Adipocyte (in vitro differentiated cells): ENCODE measurements at regions not wholly inside any gene's neighbourhood (a gene's known extent, or its start where the extent isn't known, plus 50 kb on each side); places are given as distances from the start of the nearest gene placed in this dataset.

Experiments used
- DNase-seq: peaks from one replicate; pipeline ENCODE4 v3.0.0-alpha.2; 2015; ENCODE audit warnings: low read depth
- H3K27me3 ChIP-seq: replicated peaks from 2 replicates; pipeline ENCODE4 v1.7.0; 2013; ENCODE audit warnings: mild to moderate bottlenecking, low read length, moderate library complexity; ENCODE audit not compliant: control insufficient read depth, insufficient read depth
- H3K36me3 ChIP-seq: 2 replicates; pipeline ENCODE4 v1.7.0; 2013; ENCODE audit warnings: low read length, mild to moderate bottlenecking, moderate library complexity; ENCODE audit not compliant: control insufficient read depth, insufficient read depth, severe bottlenecking
- H3K4me1 ChIP-seq: 2 replicates; pipeline ENCODE4 v1.7.0; 2013; ENCODE audit warnings: mild to moderate bottlenecking, low read length, moderate library complexity; ENCODE audit not compliant: control insufficient read depth, insufficient read depth
- H3K4me3 ChIP-seq: 2 replicates; pipeline ENCODE4 v1.7.0; 2013; ENCODE audit warnings: mild to moderate bottlenecking, low read length, moderate library complexity
- H3K9ac ChIP-seq: 2 replicates; pipeline ENCODE4 v1.7.0; 2013; ENCODE audit warnings: mild to moderate bottlenecking, low read length, moderate library complexity
- H3K9me3 ChIP-seq: 2 replicates; pipeline ENCODE4 v1.7.0; 2013; ENCODE audit warnings: mild to moderate bottlenecking, low read length, moderate library complexity; ENCODE audit not compliant: control insufficient read depth

DNA sequence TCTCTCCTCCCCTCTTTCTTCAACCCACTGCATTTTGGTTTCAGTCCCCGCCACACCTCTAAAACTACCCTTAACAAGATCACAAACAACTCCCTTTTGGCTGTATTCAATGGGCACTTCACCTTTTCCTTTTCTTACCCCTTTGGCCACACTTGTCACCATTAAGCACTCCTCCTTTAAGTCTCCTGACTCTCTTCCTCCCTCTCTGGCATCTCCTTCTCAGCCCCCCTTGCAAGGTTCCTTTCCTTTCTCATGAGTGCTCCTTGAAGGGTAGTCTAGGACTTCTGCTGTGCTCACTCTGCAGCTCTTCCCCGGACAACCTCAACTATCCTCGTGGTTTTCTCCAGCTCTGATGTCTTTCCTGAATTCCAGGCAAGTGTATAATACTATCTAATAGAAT is 103.7 kb downstream of the RPL22L1 start:
- H3K4me3 ChIP-seq: no peak overlapping the region
- H3K9ac ChIP-seq: no peak overlapping the region
- H3K36me3 ChIP-seq: no peaks in the 10 kb centered on the region
- peaks cover 26% of the 10 kb centered on the region for H3K4me1 ChIP-seq
- H3K9me3 ChIP-seq: no peaks in the 10 kb centered on the region
- no peak for DNase-seq
- H3K27me3 ChIP-seq: no peaks in the 10 kb centered on the region

DNA sequence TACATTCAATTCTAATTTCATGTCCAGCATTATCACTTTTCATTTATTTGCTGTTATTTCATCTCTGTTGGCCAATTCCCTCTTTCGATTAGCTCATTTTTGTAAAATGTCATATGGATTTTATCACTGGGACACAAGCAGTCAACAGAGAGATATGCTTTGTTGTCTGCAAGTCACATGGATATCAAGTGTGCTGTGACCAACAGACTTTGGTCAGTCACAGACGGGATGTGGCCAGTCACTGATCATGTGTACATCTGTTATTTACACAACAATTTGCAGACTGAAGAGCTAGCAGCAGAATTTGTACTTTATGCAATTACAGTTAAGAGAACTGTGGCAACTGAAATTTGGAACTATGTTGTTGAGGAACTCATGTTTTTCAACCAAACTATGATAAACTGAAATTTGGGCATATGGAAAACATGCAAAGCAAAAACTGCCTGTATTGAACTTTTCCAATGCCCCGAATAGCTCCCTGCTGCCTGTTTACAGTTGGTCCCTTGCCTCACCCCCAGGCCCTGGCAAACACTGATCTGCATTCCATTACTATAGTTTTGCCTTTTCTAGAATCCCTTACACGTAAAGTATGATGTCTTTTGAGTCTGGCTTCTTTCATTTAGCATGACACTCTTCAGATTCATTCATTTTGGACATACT is 104.4 kb downstream of the RPL22L1 start:
- Histone ChIP-seq H3K9me3 (no peaks in the 10 kb centered on the region), H3K9ac (no peak overlapping the region), H3K4me1 (peaks cover 28% of the 10 kb centered on the region), H3K36me3 (no peaks in the 10 kb centered on the region), H3K27me3 (no peaks in the 10 kb centered on the region), H3K4me3 (no peak overlapping the region)
- peak; percentile 56 for DNase-seq

GRCh38 chr3:170764017-170764416 is 106.0 kb downstream of the RPL22L1 start:
- Histone ChIP-seq H3K27me3 (no peaks in the 10 kb centered on the region), H3K36me3 (no peaks in the 10 kb centered on the region), H3K9me3 (no peaks in the 10 kb centered on the region), H3K4me1 (peaks cover 41% of the 10 kb centered on the region), H3K4me3 (no peak overlapping the region), H3K9ac (no peak overlapping the region)
- no peak for DNase-seq

DNA sequence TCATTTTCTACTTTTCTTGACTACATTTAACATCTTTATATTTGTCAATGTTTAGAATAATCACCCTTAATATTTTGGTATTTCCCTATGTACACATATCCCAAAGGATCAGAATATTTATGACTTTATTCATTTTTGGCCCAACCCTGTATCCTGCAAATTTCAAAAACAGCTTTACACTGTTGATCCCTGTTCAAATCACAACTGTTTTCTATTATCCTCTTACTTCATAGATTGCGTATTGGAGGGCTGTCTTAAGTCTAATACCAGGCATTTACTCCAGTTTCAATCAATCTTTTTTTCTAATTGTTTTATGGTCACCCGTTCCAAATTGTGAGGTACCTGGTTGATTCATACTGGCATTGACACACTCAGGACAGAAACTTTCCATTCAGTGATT is 107.9 kb downstream of the RPL22L1 start:
- no peak overlapping the region for H3K9ac ChIP-seq
- no peak overlapping the region for H3K4me3 ChIP-seq
- no peaks in the 10 kb centered on the region for H3K27me3 ChIP-seq
- H3K4me1 ChIP-seq: peaks cover 35% of the 10 kb centered on the region
- DNase-seq: peak; percentile 56
- H3K36me3 ChIP-seq: no peaks in the 10 kb centered on the region
- no peaks in the 10 kb centered on the region for H3K9me3 ChIP-seq

DNA sequence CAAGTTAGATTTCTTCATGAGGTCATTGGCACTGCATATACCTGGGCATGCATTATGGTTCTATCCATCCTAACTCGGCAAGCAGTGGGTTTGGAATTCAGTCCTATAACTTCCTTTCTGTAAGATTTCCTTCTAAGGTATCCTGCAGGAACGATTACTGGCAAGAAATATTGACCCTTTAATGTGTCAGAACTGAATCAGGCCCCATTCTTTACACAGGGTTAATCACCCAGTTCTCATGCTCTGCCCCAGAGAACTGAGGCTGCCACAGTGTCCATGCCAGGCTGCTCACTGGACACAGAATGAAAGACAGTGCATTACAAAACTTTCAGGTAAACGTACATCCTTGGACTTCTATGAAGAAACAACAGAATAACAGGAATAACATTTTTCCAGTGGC is 108.9 kb downstream of the RPL22L1 start:
- Histone ChIP-seq H3K9me3 (no peaks in the 10 kb centered on the region), H3K4me3 (no peak overlapping the region), H3K36me3 (no peaks in the 10 kb centered on the region), H3K4me1 (peaks cover 33% of the 10 kb centered on the region), H3K27me3 (no peaks in the 10 kb centered on the region), H3K9ac (no peak overlapping the region)
- no peak for DNase-seq

DNA sequence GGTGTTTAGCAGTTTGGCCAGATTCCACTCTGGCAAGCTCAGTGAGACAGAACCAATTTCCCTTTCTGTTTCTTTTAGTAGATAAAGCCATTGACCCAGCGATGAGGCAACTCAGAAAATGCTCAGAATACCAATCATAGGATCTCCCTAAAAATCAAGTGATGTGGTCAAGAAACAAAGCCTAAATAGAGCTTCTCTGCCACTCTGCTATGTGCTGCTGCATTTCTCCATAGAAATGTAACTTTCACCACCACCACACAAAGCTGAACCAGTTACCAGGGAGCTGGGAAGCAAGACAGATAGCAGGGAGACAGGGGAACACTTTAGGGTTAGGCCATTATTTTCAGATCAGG is 109.8 kb downstream of the RPL22L1 start:
- H3K4me3 ChIP-seq: no peak overlapping the region
- no peaks in the 10 kb centered on the region for H3K36me3 ChIP-seq
- H3K9ac ChIP-seq: no peak overlapping the region
- H3K27me3 ChIP-seq: no peaks in the 10 kb centered on the region
- H3K4me1 ChIP-seq: peaks cover 26% of the 10 kb centered on the region
- H3K9me3 ChIP-seq: no peaks in the 10 kb centered on the region
- peak; percentile 59 for DNase-seq

GRCh38 chr3:170759511-170760173 is 110.4 kb downstream of the RPL22L1 start:
- Histone ChIP-seq H3K36me3 (no peaks in the 10 kb centered on the region), H3K27me3 (no peaks in the 10 kb centered on the region), H3K4me1 (peaks cover 29% of the 10 kb centered on the region), H3K9ac (no peak overlapping the region), H3K4me3 (no peak overlapping the region), H3K9me3 (no peaks in the 10 kb centered on the region)
- DNase-seq: no peak

GRCh38 chr3:170757038-170757437 is 113.0 kb downstream of the RPL22L1 start:
- Histone ChIP-seq H3K9ac (no peak overlapping the region), H3K4me1 (peaks cover 49% of the 10 kb centered on the region), H3K27me3 (no peaks in the 10 kb centered on the region), H3K4me3 (no peak overlapping the region), H3K9me3 (no peaks in the 10 kb centered on the region), H3K36me3 (no peaks in the 10 kb centered on the region)
- no peak for DNase-seq

DNA sequence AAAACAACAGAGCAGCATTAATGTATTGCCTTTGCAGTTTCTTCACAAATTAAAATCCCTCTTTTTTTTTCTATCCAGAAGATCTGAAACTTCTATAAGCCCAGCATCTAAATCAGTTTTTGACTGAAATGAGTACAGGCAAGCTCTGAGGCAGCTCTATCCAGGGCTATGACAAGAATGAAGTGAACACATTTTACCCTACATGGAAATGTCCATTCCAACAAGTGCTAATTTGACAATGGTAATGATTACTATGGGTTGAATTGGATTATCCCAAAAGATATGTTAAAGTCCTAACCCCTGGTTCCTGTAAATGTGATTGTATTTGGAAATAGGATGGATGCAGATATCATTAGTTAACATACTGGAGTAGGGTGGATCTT is 115.7 kb downstream of the RPL22L1 start:
- H3K4me3 ChIP-seq: no peak overlapping the region
- no peaks in the 10 kb centered on the region for H3K27me3 ChIP-seq
- H3K36me3 ChIP-seq: no peaks in the 10 kb centered on the region
- H3K4me1 ChIP-seq: peaks cover 57% of the 10 kb centered on the region
- H3K9ac ChIP-seq: peak overlapping the region; percentile 81
- no peak for DNase-seq
- no peaks in the 10 kb centered on the region for H3K9me3 ChIP-seq

DNA sequence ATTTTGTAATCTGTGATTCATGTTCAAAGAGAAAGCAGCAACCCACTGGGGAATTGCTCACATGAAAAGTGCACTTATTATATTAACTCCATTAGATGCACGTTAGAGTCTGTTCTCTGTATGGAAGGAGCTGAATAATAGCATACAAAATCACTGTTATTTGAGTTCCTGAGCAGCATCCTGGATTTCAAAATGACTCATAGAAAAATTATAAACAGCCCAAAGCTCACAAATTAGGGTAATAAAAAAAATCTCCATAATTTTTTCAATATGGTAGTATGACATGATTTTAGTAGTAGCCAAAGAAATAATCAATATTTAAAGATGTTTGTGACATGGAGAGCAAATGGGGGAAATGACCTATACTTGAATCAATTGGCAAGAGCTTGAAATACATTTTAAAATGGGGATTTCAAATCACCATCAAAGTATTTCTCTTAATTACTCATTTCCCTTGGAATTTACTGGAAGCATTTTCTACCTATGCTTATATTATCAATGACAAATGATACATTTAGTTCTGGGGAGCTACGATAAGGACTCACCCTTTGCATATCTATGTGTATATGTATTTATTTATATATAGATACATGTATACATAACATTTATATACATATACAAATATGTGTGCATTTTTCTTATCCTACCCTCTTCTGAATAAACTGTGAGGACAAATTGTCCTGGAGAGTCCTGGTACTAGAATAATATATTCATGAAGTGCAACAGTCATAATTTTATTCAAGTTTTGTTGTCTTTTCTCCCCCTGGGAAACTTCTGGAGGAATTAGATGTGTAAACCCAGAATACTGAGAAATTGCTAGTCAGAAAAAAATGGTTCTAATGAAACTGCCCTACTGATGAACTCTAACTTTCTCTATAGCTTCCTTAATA is 116.3 kb downstream of the RPL22L1 start:
- Histone ChIP-seq H3K36me3 (no peaks in the 10 kb centered on the region), H3K9ac (peak overlapping the region; percentile 81), H3K4me1 (peaks cover 57% of the 10 kb centered on the region), H3K9me3 (no peaks in the 10 kb centered on the region), H3K4me3 (no peak overlapping the region), H3K27me3 (no peaks in the 10 kb centered on the region)
- DNase-seq: peak; percentile 63

- DNase-seq: no peak
- peaks cover 57% of the 10 kb centered on the region for H3K4me1 ChIP-seq
- H3K27me3 ChIP-seq: no peaks in the 10 kb centered on the region
- H3K4me3 ChIP-seq: peak overlapping the region; percentile 4
- no peaks in the 10 kb centered on the region for H3K9me3 ChIP-seq
- H3K9ac ChIP-seq: peak overlapping the region; percentile 81
- H3K36me3 ChIP-seq: no peaks in the 10 kb centered on the region
These were observed 117.3 kb downstream of the RPL22L1 start for GRCh38 chr3:170752571-170753155.
